Tibial nerve (tissue), 4 donors: ENCODE measurements at regions not wholly inside any gene's neighbourhood (a gene's known extent, or its start where the extent isn't known, plus 50 kb on each side); places are given as distances from the start of the nearest gene placed in this dataset.

Experiments used
- DNase-seq, 2 donors: peaks; one replicate each; pipeline ENCODE4 v3.0.0-alpha.2; 2019; ENCODE audit warnings: low spot score in 2 of 2
- H3K27ac ChIP-seq, 4 donors: fragments of 200-600 bp; sonication (generic) in 3 of 4; one replicate each; pipeline ENCODE4 v1.5.1; 2017 to 2019; ENCODE audit warnings: mild to moderate bottlenecking in 1 of 4
- H3K27me3 ChIP-seq, 2 donors: fragments of 200-600 bp; sonication (generic) in 1 of 2; one replicate each; pipeline versions ENCODE4 v1.5.1 to v1.6.0; 2017 to 2019
- H3K36me3 ChIP-seq, 3 donors: fragments of 200-600 bp; sonication (generic); one replicate each; pipeline ENCODE4 v1.5.1; 2018 to 2019
- H3K4me1 ChIP-seq, 4 donors: fragments of 200-600 bp; sonication (generic) in 3 of 4; one replicate each; pipeline ENCODE4 v1.5.1; 2017 to 2019
- H3K4me3 ChIP-seq, 4 donors: fragments of 200-600 bp; sonication (generic) in 3 of 4; one replicate each; pipeline ENCODE4 v1.5.1; 2017 to 2019; ENCODE audit warnings: mild to moderate bottlenecking in 1 of 4, moderate library complexity in 1 of 4
- H3K9me3 ChIP-seq, 4 donors: fragments of 200-600 bp; sonication (generic) in 3 of 4; one replicate each; pipeline ENCODE4 v1.5.1; 2017 to 2019
- EP300 ChIP-seq, 2 donors: sonication (generic); formaldehyde crosslinking; IDR thresholded peaks; one replicate each; pipeline ENCODE4 v1.6.1; 2017; ENCODE audit warnings: antibody characterized with exemption in 2 of 2, mild to moderate bottlenecking in 1 of 2
- POLR2A ChIP-seq, 2 donors: fragments of 450-650 bp; IDR thresholded peaks; one replicate each; pipeline ENCODE4 v1.6.1; 2017; ENCODE audit warnings: antibody characterized with exemption in 2 of 2, mild to moderate bottlenecking in 2 of 2, moderate library complexity in 2 of 2
- WGBS, 2 donors: methylation state at CpG; one replicate each; pipeline ENCODE4 v1.1.5; 2018; 5-methylcytosine and 5-hydroxymethylcytosine counted together
- TF ChIP-seq, protein P1 (sequence below), 5 experiments: fragments of 200-600 bp in 3 of 5; fragments of 450-650 bp in 2 of 5; sonication (generic) in 3 of 5; IDR thresholded peaks; one replicate each; pipeline ENCODE4 v1.5.1; 2016 to 2019; ENCODE audit warnings: antibody characterized with exemption in 5 of 5, mild to moderate bottlenecking in 3 of 5, moderate library complexity in 2 of 5

DNA sequence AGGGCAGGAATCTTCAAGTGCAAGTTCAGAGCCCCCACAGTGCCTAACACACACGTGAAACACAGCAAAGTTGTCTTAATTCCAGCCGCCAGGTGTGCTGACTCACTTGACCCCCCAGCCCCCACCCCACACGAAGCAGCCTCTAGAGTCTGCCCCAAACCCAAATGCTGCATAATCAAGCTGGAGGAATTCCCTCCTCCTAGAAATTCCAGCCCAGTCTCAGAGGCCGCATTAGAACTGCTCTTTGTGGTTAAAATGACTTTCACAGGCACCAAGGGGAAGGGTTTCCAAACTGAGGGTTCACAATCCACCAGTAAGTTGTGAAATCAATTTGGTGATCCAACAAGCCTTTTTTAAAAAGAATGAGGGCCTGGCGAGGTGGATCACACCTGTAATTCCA, 67.0 kb upstream of the PLXNA4 start:
- Histone ChIP-seq H3K36me3 (no peaks in the 10 kb centered on the region), H3K4me1 (no peaks in the 10 kb centered on the region), H3K27ac (no peak overlapping the region), H3K9me3 (no peaks in the 10 kb centered on the region), H3K27me3 (no peaks in the 10 kb centered on the region), H3K4me3 (no peak overlapping the region)
- TF ChIP-seq, protein P1, sequence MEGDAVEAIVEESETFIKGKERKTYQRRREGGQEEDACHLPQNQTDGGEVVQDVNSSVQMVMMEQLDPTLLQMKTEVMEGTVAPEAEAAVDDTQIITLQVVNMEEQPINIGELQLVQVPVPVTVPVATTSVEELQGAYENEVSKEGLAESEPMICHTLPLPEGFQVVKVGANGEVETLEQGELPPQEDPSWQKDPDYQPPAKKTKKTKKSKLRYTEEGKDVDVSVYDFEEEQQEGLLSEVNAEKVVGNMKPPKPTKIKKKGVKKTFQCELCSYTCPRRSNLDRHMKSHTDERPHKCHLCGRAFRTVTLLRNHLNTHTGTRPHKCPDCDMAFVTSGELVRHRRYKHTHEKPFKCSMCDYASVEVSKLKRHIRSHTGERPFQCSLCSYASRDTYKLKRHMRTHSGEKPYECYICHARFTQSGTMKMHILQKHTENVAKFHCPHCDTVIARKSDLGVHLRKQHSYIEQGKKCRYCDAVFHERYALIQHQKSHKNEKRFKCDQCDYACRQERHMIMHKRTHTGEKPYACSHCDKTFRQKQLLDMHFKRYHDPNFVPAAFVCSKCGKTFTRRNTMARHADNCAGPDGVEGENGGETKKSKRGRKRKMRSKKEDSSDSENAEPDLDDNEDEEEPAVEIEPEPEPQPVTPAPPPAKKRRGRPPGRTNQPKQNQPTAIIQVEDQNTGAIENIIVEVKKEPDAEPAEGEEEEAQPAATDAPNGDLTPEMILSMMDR (IDR thresholded peaks at IDR 0.05): no peak
- TF ChIP-seq POLR2A (IDR thresholded peaks at IDR 0.05): no peak
- no peak for TF ChIP-seq EP300 (IDR thresholded peaks at IDR 0.05)
- no peak for DNase-seq
- 42 to 49% methylated on average over 5 of the region's 5 CpGs for WGBS, 2 donors

DNA sequence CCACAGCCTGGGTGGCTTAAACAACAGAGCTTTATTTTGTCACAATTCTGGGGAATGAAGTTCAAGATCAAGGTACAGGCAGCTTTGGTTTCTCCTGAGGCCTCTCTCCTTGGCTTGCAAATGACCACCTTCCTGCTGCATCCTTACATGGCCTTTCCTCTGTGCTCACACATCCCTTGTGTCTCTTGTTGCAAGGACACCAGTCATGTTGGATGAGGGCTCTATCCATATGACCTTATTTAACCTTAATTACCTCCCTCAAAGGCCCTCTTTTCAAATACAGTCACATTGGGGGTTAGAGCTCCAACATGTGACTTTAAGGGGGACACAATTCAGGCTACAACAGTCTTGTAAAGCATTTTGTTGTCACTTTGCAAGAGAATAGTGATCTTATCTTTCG, 65.0 kb upstream of the PLXNA4 start:
- no peaks in the 10 kb centered on the region for H3K27me3 ChIP-seq
- no peak overlapping the region for H3K27ac ChIP-seq
- no peaks in the 10 kb centered on the region for H3K9me3 ChIP-seq
- H3K36me3 ChIP-seq: no peaks in the 10 kb centered on the region
- DNase-seq: no peak
- H3K4me1 ChIP-seq: no peaks in the 10 kb centered on the region
- WGBS, 2 donors: 97 to 100% methylated on average over 1 of the region's 1 CpG
- no peak overlapping the region for H3K4me3 ChIP-seq
- no peak for TF ChIP-seq POLR2A (IDR thresholded peaks at IDR 0.05)
- TF ChIP-seq, protein P1 (IDR thresholded peaks at IDR 0.05): no peak
- TF ChIP-seq EP300 (IDR thresholded peaks at IDR 0.05): no peak

DNA sequence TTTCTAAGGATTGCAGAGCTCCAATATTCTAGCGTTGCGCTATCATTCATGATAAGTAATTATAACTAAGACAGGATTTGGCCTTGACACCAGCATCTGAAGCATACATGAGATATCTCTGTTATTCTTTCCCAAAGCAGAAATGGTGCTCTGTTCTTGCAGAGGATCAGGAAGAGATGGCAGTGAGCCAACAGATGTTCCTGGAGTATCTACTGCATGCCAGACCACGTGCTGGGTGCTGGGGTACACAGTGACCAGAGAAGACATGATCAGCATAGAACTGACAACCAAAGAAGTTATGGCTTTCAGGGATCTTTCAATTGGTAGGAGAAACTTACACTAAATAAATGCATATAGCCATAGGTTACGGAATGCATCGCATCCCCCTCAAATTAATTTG, 63.7 kb upstream of the PLXNA4 start:
- no peak for DNase-seq
- Histone ChIP-seq H3K4me3 (no peak overlapping the region), H3K27me3 (no peaks in the 10 kb centered on the region), H3K9me3 (no peaks in the 10 kb centered on the region), H3K27ac (no peak overlapping the region), H3K4me1 (no peaks in the 10 kb centered on the region), H3K36me3 (no peaks in the 10 kb centered on the region)
- WGBS, 2 donors: 80 to 85% methylated on average over 5 of the region's 5 CpGs
- TF ChIP-seq, protein P1 (IDR thresholded peaks at IDR 0.05): no peak

DNA sequence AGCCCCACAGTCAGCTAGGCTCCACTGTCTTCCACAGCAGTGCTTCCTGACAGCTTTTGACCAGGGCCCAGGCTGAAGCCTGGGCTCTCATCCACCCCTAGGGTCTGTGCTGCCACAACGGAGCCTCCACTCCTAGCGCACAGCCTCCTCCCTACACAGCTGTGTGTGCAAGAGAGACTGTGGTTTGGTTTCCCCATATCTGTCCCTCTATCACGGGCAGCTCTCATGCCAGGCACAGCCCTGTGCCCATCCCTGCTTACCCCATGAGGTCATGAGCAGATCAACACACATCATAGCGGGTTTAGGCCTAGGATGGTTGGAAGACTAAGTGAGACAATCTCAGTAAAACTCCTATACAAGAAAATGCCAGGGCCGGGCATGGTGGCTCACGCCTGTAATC, 61.7 kb upstream of the PLXNA4 start:
- H3K36me3 ChIP-seq: no peaks in the 10 kb centered on the region
- H3K27me3 ChIP-seq: no peaks in the 10 kb centered on the region
- H3K27ac ChIP-seq: no peak overlapping the region
- H3K9me3 ChIP-seq: no peaks in the 10 kb centered on the region
- TF ChIP-seq, protein P1 (IDR thresholded peaks at IDR 0.05): no peak
- no peak for TF ChIP-seq EP300 (IDR thresholded peaks at IDR 0.05)
- no peak for TF ChIP-seq POLR2A (IDR thresholded peaks at IDR 0.05)
- H3K4me1 ChIP-seq: no peaks in the 10 kb centered on the region
- 79 to 89% methylated on average over 6 of the region's 6 CpGs for WGBS, 2 donors
- no peak overlapping the region for H3K4me3 ChIP-seq
- DNase-seq: no peak

DNA sequence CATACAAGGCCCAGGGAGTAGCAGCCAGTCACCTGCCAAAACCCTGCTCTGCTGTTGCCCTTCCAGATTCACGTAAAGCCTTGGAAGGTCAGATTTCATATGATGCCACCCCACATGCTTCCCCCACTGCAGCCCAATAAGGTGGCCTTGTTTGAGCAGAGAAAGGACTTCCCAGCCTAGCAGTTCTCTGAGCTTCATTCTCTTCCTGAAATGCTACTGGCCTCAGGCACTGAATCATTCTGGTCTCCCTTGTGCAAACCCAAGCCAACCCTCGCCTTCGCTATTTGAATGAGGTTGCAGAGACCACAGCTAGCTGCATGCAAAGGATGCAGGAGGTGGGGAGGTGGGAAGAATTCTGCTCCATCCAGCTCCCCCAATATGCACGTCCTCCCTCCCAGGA, 60.3 kb upstream of the PLXNA4 start:
- H3K27ac ChIP-seq: no peak overlapping the region
- H3K4me3 ChIP-seq: no peak overlapping the region
- no peaks in the 10 kb centered on the region for H3K27me3 ChIP-seq
- H3K9me3 ChIP-seq: no peaks in the 10 kb centered on the region
- H3K4me1 ChIP-seq: no peaks in the 10 kb centered on the region
- TF ChIP-seq EP300 (IDR thresholded peaks at IDR 0.05): no peak
- TF ChIP-seq, protein P1 (IDR thresholded peaks at IDR 0.05): no peak
- no peak for TF ChIP-seq POLR2A (IDR thresholded peaks at IDR 0.05)
- H3K36me3 ChIP-seq: no peaks in the 10 kb centered on the region
- 47 to 61% methylated on average over 4 of the region's 4 CpGs for WGBS, 2 donors
- no peak for DNase-seq
